Pons (tissue), 1 donor: ENCODE measurements at regions not wholly inside any gene's neighbourhood (a gene's known extent, or its start where the extent isn't known, plus 50 kb on each side); places are given as distances from the start of the nearest gene placed in this dataset.

Source experiments
- DNase-seq: peaks from one replicate; pipeline ENCODE4 v3.0.0-alpha.2; 2016; ENCODE audit warnings: low spot score

- no peak for DNase-seq
Measured at GRCh38 chr4:151935411-151935810, 174.6 kb upstream of the GATB start.

GRCh38 chr4:151934766-151935165 lies 174.0 kb upstream of the GATB start:
- DNase-seq = no peak

GRCh38 chr4:151933122-151933827 lies 172.5 kb upstream of the GATB start:
- DNase-seq = no peak

GRCh38 chr4:151931563-151931962 lies 170.8 kb upstream of the GATB start:
- no peak for DNase-seq

- DNase-seq = no peak
Measured at GRCh38 chr4:151930372-151930771, 169.6 kb upstream of the GATB start.

- DNase-seq = no peak
Measured at GRCh38 chr4:151928112-151928511, 167.3 kb upstream of the GATB start.

GRCh38 chr4:151922811-151923210 lies 162.0 kb upstream of the GATB start:
- no peak for DNase-seq

- DNase-seq = no peak
Measured at GRCh38 chr4:151922306-151922705, 161.5 kb upstream of the GATB start.

- DNase-seq = no peak
Measured at GRCh38 chr4:151921811-151922210, 161.0 kb upstream of the GATB start.

- no peak for DNase-seq
Measured at GRCh38 chr4:151921386-151921785, 160.6 kb upstream of the GATB start.

- no peak for DNase-seq
Measured at GRCh38 chr4:151917145-151917734, 156.4 kb upstream of the GATB start.

GRCh38 chr4:151912632-151913031 lies 151.8 kb upstream of the GATB start:
- DNase-seq = no peak

- DNase-seq = no peak
Measured at GRCh38 chr4:151911970-151912369, 151.2 kb upstream of the GATB start.

GRCh38 chr4:151908734-151909497 lies 148.1 kb upstream of the GATB start:
- no peak for DNase-seq

- no peak for DNase-seq
Measured at GRCh38 chr4:151908201-151908600, 147.4 kb upstream of the GATB start.

GRCh38 chr4:151906438-151906837 lies 145.6 kb upstream of the GATB start:
- no peak for DNase-seq

GRCh38 chr4:151905197-151905596 lies 144.4 kb upstream of the GATB start:
- no peak for DNase-seq

GRCh38 chr4:151901631-151902030 lies 140.8 kb upstream of the GATB start:
- no peak for DNase-seq

- no peak for DNase-seq
Measured at GRCh38 chr4:151896880-151897279, 136.1 kb upstream of the GATB start.

- DNase-seq = no peak
Measured at GRCh38 chr4:151895671-151896070, 134.9 kb upstream of the GATB start.

GRCh38 chr4:151894246-151894645 lies 133.4 kb upstream of the GATB start:
- no peak for DNase-seq

- no peak for DNase-seq
Measured at GRCh38 chr4:151888367-151888866, 127.6 kb upstream of the GATB start.

GRCh38 chr4:151887816-151888180 lies 127.0 kb upstream of the GATB start:
- DNase-seq = no peak
